ENCODE measurements at regions not wholly inside any gene's neighbourhood (a gene's known extent, or its start where the extent isn't known, plus 50 kb on each side); places are given as distances from the start of the nearest gene placed in this dataset.

DNA sequence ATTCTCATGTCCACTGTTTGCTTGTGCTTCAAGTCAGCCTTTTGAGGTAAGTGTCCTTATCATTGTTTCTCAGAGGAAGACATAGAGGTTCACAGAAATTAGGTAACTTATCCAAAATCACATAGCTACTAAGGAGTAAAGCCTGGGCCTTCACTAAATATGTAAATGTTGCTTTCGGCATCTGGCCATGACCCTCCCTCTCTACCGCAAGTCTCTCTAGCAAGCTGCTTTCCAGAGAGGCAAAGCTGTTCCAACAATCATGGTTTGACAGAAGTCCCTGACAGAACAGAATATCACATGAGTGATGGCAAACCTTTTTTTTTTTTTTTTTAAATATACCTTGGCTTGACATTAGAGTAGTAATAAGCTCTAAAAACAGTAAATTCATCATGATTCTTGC lies 94.5 kb upstream of the F3 start:
- TF ChIP-seq, protein P1, sequence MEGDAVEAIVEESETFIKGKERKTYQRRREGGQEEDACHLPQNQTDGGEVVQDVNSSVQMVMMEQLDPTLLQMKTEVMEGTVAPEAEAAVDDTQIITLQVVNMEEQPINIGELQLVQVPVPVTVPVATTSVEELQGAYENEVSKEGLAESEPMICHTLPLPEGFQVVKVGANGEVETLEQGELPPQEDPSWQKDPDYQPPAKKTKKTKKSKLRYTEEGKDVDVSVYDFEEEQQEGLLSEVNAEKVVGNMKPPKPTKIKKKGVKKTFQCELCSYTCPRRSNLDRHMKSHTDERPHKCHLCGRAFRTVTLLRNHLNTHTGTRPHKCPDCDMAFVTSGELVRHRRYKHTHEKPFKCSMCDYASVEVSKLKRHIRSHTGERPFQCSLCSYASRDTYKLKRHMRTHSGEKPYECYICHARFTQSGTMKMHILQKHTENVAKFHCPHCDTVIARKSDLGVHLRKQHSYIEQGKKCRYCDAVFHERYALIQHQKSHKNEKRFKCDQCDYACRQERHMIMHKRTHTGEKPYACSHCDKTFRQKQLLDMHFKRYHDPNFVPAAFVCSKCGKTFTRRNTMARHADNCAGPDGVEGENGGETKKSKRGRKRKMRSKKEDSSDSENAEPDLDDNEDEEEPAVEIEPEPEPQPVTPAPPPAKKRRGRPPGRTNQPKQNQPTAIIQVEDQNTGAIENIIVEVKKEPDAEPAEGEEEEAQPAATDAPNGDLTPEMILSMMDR (IDR thresholded peaks at IDR 0.05; ENCODE audit: insufficient read depth, low read depth, low read length), result no peak
- no peak for TF ChIP-seq EZH2 (IDR thresholded peaks at IDR 0.05; ENCODE audit: insufficient read depth, low read length)
